ENCODE measurements at regions not wholly inside any gene's neighbourhood (a gene's known extent, or its start where the extent isn't known, plus 50 kb on each side); places are given as distances from the start of the nearest gene placed in this dataset.

GRCh38 chr10:36220151-36220550, 578.1 kb upstream of the FZD8 start:
- DNase-seq, result no peak
- no peaks in the 10 kb centered on the region for H3K9me3 ChIP-seq
- H3K36me3 ChIP-seq, result no peaks in the 10 kb centered on the region
- H3K27me3 ChIP-seq, result no peaks in the 10 kb centered on the region
- H3K27ac ChIP-seq, result no peak overlapping the region
- no peak for TF ChIP-seq CTCF (IDR thresholded peaks at IDR 0.05)
- no peak for TF ChIP-seq POLR2A (IDR thresholded peaks at IDR 0.05)
- no peak overlapping the region for H3K4me3 ChIP-seq
- no peaks in the 10 kb centered on the region for H3K4me1 ChIP-seq

- no peak for DNase-seq
- H3K27ac ChIP-seq, result no peak overlapping the region
- TF ChIP-seq POLR2A (IDR thresholded peaks at IDR 0.05), result no peak
- no peak for TF ChIP-seq CTCF (IDR thresholded peaks at IDR 0.05)
- H3K4me1 ChIP-seq, result no peaks in the 10 kb centered on the region
- H3K4me3 ChIP-seq, result no peak overlapping the region
- H3K9me3 ChIP-seq, result no peaks in the 10 kb centered on the region
- H3K36me3 ChIP-seq, result no peaks in the 10 kb centered on the region
- H3K27me3 ChIP-seq, result no peaks in the 10 kb centered on the region
Observed at GRCh38 chr10:36211856-36212255, 569.8 kb upstream of the FZD8 start.

GRCh38 chr10:36209480-36209879, 567.4 kb upstream of the FZD8 start:
- no peaks in the 10 kb centered on the region for H3K36me3 ChIP-seq
- H3K9me3 ChIP-seq, result no peaks in the 10 kb centered on the region
- no peak overlapping the region for H3K27ac ChIP-seq
- no peak overlapping the region for H3K4me3 ChIP-seq
- no peaks in the 10 kb centered on the region for H3K4me1 ChIP-seq
- no peak for DNase-seq
- TF ChIP-seq CTCF (IDR thresholded peaks at IDR 0.05) (no peak), POLR2A (IDR thresholded peaks at IDR 0.05) (no peak)
- H3K27me3 ChIP-seq, result no peaks in the 10 kb centered on the region

- Histone ChIP-seq H3K27ac (no peak overlapping the region), H3K9me3 (no peaks in the 10 kb centered on the region), H3K4me1 (no peaks in the 10 kb centered on the region), H3K27me3 (no peaks in the 10 kb centered on the region), H3K4me3 (no peak overlapping the region), H3K36me3 (no peaks in the 10 kb centered on the region)
- no peak for TF ChIP-seq POLR2A (IDR thresholded peaks at IDR 0.05)
- TF ChIP-seq CTCF (IDR thresholded peaks at IDR 0.05), result no peak
- DNase-seq, result no peak
Observed at GRCh38 chr10:36202881-36203280, 560.8 kb upstream of the FZD8 start.

GRCh38 chr10:36200577-36200976, 558.5 kb upstream of the FZD8 start:
- DNase-seq, result no peak
- Histone ChIP-seq H3K36me3 (no peaks in the 10 kb centered on the region), H3K27me3 (no peaks in the 10 kb centered on the region), H3K27ac (no peak overlapping the region), H3K4me1 (no peaks in the 10 kb centered on the region), H3K4me3 (no peak overlapping the region), H3K9me3 (no peaks in the 10 kb centered on the region)
- TF ChIP-seq POLR2A (IDR thresholded peaks at IDR 0.05) (no peak), CTCF (IDR thresholded peaks at IDR 0.05) (no peak)

GRCh38 chr10:36198322-36198721, 556.2 kb upstream of the FZD8 start:
- Histone ChIP-seq H3K4me3 (no peak overlapping the region), H3K36me3 (no peaks in the 10 kb centered on the region), H3K27ac (no peak overlapping the region), H3K9me3 (no peaks in the 10 kb centered on the region), H3K27me3 (no peaks in the 10 kb centered on the region), H3K4me1 (no peaks in the 10 kb centered on the region)
- TF ChIP-seq CTCF (IDR thresholded peaks at IDR 0.05), result no peak
- TF ChIP-seq POLR2A (IDR thresholded peaks at IDR 0.05), result no peak
- DNase-seq, result no peak

Measured in Peyer's patch (tissue), 4 donors.